GM18508 (cell line): ENCODE measurements at regions not wholly inside any gene's neighbourhood (a gene's known extent, or its start where the extent isn't known, plus 50 kb on each side); places are given as distances from the start of the nearest gene placed in this dataset.
"Not testable (repeated sequence)": the region's sequence is repeated elsewhere in the genome, so short reads cannot be mapped to it uniquely, and the experiment has no call there.

Experiments used
- ATAC-seq: cut with Tn5 transposase; IDR thresholded peaks from one replicate; pipeline ENCODE4 v1.9.1; 2021; ENCODE audit warnings: moderate number of reproducible peaks; ENCODE audit not compliant: insufficient read depth, unreplicated experiment

- no peak for ATAC-seq
These were observed 64.0 kb downstream of the CCNG2 start for GRCh38 chr4:77220828-77221613.

DNA sequence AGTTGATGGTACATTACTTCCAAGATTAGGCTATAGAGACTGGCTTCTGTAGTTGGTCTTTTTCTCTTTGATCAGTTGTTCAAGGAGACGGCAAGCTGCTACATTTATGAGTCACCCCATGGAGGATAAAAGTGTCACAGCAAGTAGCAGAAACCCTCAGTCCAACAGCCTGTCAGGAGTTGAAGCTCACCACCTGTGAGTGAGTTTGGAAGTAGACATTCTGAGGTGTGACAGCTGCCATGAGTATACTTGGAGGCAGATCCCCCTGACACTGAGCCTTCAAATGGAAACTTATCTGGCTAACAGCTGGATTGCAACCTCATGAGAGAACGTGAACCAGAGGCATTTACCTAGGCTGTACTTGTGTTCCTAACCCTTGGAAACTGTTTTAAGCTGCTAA lies 68.0 kb downstream of the CCNG2 start:
- ATAC-seq: no peak

- no peak for ATAC-seq
These were observed 70.1 kb downstream of the CCNG2 start for GRCh38 chr4:77226939-77227705.

DNA sequence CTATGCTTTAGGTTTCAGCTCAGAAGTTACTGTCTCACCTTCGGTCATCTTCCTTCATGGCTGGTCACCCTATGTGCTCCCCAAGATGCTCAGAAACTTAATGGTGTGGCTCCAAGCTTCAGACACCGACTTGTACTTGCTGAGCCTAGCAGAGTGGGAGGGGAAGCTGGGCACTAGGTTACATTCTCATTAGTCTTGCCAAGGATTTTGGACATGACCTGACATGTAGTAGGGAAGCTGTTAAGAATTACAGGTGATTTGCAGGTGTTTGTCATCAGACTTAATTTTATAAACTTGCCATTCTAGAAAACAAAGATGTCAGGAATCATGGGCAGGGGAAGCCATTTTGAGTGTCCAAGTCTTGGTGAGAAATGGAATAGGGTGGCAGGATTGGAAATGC lies 72.4 kb downstream of the CCNG2 start:
- ATAC-seq: no peak

DNA sequence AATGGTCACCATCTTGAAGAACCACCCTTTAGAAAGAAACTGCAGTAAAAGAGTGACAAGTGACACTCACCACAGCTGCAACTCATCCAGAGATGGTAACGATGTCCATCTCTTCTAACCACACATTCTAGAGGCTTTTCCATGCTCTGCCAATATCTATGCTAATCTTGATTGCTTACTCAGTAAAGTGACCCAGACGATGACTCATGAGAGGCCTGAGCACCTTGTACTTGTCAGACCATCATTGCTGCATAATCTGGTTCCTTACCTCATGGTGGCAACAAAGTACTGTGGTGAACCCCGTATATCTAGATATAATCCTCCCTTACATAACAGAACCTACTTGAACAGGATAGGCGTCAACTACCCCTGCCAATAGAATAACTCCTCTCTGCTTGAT lies 75.6 kb downstream of the CCNG2 start:
- ATAC-seq: no peak

DNA sequence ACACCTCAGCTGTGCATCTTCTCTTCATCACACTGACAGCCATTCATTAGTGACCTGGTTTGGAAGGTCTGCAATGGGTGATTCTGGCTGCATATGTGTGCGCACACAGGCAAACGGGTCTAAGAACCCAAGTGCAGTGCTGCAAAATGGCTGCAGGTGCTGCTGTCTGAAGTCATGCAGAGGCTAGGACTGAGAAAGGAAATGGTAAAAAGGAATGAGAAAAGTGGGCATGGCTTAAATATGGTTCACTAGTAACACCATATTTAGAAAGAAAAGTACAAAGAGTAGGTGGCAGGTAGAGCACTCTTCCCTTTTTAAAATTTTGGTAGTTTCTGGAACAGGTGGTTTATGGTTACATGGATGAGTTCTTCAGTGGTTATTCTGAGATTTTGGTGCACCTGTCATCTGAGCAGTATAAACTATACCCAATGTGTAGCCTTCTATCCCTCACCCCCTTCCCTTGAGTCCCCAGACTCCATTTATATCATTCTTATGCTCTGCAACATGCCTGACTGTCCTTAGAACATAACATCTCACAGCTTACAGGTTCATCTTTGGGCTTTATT lies 78.4 kb downstream of the CCNG2 start:
- no peak for ATAC-seq

DNA sequence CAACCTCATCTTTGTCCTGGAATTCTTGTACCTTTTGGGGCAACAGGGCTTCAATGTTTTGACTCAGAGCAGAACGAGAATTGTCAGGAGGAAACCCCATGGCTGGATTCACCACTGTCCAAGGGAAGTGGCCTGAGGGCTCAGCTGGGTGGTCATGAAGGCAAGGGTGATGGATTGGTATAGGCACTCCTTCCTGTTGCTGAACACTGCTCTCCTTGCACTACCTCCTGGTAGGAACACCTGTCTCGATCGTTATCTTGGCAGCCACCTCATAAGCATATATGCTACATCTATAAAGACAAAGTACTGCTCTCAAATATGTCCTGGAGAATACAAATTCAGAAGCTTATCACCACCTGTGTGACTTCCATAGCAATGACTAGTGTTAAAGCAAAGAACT lies 79.8 kb downstream of the CCNG2 start:
- no peak for ATAC-seq

- peak; percentile 67 for ATAC-seq
These were observed 83.6 kb downstream of the CCNG2 start for GRCh38 chr4:77240469-77241066.

- ATAC-seq: no peak
These were observed 91.8 kb downstream of the CCNG2 start for GRCh38 chr4:77248805-77249204.

DNA sequence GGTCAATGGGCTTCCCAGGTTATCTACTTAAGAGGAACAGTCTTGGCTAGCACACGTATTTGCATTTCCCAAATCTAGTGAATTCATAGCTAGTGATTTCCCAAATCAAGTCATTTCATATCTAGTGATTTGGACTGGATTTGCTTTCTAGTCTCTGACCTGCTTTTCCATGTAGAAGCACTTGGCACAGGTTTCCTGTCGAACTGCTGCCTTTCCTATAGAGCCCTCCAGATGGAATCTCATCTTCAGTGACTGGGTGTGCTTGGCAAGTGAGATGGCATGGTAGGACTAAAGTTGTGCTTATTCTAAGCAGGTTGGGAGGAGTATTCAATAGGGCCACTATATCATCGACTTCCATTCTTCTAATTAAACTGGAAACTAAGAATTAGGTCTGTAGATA lies 94.7 kb downstream of the CCNG2 start:
- no peak for ATAC-seq

- ATAC-seq: no peak
These were observed 106.2 kb downstream of the CCNG2 start for GRCh38 chr4:77263247-77263646.

DNA sequence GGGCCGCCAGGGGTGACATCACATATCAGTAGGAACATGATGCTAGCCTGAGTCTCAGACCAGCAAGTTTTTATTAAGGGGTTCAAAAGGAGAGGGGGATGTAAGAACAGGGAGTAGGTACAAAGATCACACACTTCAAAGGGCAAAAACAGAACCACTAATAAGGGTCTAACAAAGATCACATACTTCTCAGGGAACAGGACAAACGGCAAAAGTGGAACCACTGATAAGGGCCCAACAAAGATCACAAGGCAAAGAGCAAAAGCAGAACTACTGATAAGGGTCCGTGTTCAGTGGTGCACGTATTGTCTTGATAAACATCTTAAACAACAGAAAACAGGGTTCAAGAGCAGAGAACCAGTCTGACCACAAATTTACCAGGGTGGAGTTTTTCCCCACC lies 107.0 kb downstream of the CCNG2 start:
- ATAC-seq: not testable (repeated sequence)

DNA sequence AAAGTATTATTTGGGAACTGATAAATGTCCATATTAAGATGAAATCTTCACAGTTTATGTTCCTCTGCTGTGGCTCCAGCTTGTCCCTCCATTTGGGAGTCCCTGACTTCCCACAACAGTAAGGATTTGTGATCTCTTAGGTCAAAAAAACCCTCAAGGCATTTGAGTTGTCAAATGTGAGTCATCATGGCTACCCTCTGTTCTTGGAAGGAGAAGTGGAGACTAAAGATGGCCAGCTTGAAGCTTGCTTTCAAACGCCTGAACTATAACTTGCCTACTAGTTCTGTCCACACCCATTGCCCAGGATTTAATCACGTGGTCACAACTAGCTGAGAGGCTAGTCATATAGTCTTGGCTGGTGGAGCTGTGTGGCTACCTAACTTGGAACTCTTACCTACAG lies 107.8 kb downstream of the CCNG2 start:
- ATAC-seq: no peak

DNA sequence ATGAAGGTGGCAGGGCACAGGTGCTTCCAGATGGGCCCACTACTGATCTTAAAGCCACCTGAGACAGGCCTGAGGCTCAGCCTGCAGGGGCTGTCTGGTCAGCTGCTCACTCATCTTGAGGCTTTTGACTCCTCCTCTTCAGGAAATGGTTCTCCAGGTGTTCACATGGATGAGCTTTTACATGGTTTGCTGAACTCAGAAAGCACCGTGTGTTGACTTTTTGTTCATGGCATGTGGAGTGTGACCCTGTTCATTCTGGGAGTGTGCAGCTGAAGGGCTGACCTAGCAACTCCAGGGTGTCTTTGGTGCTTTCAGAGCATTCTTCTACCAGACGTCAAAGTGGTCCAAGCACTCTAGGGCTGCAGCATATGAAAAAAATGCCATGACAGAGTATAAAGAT lies 111.1 kb downstream of the CCNG2 start:
- ATAC-seq: no peak

- no peak for ATAC-seq
These were observed 112.5 kb downstream of the CCNG2 start for GRCh38 chr4:77269505-77269904.

DNA sequence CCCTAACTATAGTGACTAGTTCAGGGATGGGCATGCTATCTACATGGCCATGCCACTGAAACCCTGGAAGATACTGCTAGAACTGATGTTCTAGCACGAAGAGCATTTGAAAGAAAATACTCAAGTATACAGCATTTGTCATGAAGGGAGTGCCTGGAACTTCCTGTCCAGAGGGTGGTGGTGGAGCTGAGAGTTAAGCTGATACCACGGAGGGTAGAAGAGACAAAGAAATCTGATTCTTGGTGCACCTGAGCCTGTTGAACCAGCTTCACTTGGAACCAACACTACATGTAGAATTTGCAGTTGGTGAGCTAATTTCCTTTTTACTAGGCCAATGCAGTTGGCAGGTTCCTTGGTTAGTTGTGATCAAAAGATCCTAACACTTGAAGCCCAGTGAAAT lies 116.4 kb downstream of the CCNG2 start:
- ATAC-seq: no peak

GRCh38 chr4:77279114-77279513 lies 122.1 kb downstream of the CCNG2 start:
- not testable (repeated sequence) for ATAC-seq

GRCh38 chr4:77282305-77282704 lies 125.3 kb downstream of the CCNG2 start:
- no peak for ATAC-seq

DNA sequence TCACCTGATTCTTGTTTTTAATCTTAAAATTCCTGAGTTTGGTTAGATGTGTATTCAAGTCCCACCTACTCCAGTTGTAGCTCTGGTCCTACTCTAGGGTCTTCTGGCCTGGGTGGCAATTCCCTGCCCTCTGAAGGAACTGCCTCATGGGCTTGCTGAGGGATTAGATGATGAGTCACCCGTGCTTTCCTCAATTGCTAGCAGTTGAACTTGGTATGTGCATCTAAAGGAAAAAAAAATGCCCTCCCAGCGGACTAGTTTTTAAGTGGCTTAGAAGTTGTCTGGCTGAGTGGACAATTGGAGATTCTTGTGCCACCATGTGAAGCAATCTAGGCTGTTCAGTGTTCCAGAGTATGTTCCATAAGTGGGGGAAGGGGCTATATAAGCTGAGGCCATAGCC lies 127.0 kb downstream of the CCNG2 start:
- no peak for ATAC-seq

GRCh38 chr4:77286906-77287305 lies 129.9 kb downstream of the CCNG2 start:
- ATAC-seq: no peak

DNA sequence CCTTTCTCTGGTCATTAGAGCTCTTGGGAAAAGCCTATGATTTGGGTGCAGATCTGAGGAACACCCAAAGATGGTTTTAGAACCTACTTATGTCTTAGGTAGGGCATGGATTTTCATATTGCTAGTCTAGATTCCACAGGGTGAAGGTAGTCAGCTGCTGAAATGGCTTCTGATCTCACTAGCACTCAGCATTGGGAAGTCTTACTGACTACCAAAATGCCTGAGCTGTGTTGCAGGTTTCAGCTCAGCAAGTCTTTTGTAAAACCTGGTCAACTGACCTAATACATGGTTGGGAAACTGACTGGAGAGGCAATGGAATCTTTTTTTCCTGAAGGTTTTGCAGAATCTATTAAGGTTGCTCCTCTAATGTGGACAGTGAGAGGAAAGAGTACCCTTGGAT lies 136.4 kb downstream of the CCNG2 start:
- ATAC-seq: no peak
